Activated CD4-positive, alpha-beta T cell treated with anti-CD3 and anti-CD28 coated beads for 4 hours (primary cell): ENCODE measurements at regions not wholly inside any gene's neighbourhood (a gene's known extent, or its start where the extent isn't known, plus 50 kb on each side); places are given as distances from the start of the nearest gene placed in this dataset.
"Not testable (repeated sequence)": the region's sequence is repeated elsewhere in the genome, so short reads cannot be mapped to it uniquely, and the experiment has no call there.

Experiments
- DNase-seq, 2 donors: peaks; one replicate each; pipeline ENCODE4 v3.0.0-alpha.2; 2020

DNA sequence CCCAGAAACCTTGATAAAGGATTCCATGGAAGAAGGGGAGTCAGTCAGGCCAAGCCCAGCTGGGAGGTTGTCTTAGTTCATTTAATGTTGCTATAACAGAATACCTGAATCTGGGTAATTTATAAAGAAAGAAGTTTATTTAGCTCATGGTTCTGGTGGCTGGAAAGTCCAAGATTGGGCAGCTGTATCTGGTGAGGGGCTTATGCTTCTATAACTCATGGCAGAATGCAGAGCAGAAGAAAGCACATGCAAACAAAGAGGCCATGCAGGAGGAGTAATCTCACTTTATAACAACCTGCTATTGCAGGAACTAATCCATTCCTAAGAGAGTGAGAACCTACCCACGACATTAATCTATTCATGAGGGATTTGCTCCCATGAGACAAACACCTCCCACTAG, 54.2 kb upstream of the ANKRD1 start:
- no peak for DNase-seq

DNA sequence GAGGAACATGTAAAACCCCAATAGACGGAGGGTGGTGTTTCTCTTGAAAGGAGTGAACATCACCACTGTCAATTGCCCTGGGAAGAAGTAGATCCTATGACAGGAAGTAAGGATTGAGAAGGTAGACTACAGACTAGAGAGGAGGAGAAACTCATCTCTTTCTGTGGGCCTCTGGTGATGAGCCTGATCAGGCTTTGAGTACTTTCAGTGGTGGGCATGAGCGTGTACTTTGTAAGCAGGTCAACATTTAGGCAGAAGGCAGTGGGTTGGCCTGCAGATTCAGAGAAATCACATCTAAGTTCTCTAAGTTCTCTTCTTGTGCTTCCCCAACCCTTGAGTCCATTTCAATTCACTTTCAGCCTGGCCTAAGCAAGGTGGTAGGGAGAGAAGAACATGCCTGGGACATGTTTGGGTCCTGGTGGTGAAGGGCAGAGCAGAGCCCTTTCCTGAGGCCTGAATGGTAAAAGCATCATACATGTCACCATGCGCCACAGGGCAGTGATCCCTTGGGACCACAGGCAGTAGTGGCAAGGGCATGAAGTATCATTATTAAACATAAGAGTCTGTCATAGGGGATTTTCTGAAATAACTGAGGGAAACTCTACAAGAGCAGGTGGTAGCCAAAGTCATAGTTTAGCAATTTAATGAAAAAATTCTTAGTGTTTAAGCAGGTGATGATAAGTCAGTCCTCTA, 56.4 kb upstream of the ANKRD1 start:
- no peak for DNase-seq

DNA sequence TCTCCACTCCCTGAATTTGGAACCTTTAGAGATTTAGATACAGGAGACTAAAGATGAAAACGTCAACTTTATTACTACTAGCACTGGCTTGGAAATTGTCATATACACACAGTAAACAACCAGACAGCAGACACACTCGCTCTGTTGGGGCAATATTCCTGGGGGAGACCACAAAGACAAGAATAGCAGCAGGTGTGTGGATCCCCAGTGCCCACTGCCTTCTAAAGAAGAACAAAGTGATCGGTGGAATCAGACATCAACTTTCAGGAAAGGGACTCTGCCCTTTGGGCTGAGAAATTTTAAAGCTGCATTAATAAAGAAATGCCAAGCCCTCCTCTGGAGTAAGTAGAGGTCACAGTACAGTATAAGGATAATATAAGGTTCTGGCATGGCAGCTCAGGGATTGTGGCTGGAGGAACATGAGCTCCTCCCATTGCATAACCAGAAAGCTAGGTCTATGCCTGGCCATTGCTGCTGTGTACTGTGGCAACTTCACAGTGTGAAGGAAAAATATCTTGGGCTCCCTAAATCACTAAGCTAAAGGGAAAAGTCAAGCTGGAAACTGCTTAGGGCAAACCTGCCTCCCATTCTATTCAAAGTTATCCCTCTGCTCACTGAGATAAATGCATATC, 57.1 kb upstream of the ANKRD1 start:
- no peak for DNase-seq

DNA sequence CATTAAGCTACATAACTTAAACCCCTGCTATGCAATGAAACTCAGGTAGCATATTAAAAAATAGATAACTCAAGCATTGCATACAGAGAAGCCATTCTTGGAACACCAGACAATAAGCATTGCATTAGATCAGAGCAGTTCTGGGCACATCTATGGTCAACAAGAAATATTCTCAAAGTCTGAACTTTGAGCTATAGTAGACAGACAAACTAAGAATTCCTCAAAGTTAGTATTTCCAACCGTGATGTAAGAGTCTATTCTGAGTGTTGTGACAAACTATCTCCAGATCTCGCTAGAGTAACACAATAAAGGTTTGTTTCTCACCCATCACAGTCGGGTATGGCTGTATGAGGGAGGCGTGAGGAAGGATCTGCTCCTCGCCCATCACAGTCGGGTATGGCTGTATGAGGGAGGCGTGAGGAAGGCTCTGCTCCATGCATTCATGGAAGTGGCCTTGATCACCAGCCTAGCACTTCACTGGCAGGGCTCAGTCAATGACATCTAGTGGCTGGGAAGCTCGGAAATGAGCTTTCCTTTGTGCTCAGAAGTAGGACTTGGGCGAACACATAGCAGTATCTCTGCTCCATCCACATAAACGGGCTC, 61.6 kb upstream of the ANKRD1 start:
- DNase-seq = no peak

DNA sequence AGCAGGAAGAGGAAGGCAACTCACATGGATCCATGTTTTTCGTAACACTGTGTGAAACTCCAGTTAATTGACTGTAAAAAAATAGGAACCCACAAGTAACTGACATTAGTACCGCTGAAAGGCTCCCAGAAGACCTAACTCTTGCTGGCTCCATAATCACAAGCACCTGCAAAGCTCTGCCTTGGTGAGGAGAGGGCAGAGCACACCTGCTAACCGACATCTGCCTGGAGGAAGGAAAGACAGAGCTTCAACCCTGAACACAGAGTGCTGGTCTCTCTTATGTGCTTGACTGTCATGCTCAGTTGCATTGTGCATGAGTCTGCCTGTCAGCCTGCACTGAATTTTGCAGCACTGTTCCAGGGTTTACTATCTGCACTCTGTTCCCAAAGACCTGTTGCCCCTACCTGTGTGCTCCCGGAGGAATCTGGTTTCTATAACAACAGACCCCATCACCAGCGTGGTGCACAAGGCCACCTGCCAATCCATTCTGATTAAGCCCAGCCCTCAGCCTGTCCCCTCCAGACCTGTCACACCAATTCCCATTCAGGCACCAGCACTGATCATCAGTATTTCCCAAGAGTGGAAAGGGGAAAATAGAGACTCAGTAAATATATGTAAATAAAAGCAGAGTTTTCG, 63.1 kb upstream of the ANKRD1 start:
- no peak for DNase-seq

DNA sequence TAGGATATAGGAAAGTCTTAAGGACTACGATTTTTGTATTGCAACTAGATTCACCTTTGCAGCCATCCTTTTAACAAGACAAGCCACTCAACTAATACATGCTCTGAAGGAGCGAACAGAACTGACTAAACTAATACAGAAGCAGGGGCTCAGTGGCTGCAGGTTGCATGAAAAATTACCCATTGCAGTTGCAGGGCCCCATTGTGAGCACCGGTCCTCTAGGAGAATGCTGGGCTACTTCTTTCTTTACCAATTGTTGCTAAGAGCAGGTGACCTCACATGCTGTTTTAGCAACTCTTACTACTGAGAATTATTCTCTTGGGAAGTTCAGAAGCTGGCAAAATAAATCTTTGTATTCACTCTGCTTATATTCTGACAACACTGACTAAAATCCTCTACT, 64.0 kb upstream of the ANKRD1 start:
- no peak for DNase-seq

DNA sequence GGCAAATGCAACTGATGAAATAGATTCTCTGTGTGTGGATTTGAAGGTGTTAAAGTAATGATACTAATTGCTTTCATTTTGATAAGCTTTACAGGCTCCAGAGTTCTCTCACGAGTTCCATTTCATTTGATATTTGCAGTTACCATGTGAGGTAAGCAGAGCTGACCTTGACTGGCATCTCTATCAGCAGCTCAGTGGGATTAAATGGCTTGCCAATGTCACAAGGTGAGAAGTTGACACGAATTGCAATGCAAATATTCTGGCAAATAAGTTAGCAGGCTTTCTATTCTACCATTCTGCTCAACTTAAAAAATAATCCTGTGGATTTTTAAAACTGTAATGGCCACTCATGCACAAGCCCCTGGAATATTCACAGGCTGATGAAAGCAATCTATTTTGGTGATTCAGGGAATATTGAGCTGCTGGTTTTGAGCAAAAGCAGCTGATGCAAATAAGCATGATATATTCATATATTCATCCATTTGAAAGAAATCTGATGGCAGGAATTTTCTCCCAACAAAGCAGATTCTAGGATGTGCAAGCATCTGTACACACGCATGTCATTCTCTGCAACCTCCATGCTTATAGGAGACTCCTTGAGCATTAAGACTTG, 64.5 kb upstream of the ANKRD1 start:
- DNase-seq = no peak

DNA sequence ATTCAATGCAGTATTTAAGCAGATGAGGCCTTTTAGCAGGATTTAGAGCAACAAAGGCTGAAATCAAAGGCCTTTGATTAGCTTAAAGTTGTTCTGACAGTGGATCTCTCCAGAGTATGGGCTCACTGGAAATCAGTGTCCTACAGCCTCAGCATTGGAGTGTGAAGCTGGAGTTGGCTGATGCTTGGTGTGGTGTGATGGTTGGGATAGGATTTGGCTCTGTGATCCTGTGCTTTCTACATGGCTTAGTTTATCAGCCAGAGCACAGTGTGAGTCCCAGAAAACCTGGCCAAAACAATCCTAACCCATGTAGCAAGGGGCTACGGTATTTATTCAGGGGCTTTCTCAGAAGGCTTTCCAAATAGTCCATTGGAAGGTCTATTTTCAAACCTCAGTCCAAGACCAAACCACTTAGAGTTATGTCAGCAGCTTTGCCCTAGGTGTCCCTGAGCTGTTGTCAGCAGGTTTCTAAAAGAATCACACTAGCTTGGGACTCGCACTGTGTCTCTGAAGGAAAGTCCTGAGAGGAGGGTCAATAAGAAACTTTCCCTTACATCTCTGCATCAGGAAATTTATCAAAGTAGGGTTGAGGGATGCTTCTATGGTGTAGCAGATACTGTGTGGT, 65.4 kb upstream of the ANKRD1 start:
- no peak for DNase-seq

DNA sequence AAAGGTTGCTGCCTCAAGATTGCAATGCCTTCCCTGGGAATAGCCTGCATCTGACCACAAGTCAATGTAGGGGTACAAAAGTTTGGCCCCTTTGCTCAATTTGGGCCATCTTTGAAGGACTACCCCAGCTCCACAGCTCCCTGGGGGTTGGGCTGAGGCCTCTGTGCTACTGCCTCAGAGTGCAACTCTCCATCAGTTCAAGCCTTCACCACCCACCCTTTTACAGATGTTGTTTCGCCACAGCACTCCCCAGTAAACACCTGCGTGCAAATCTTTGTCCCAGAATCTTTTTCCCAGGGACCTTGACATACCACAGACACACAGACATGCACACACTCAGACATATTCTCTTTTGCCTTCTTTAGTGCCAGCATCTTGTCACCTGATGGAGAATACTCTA, 66.0 kb upstream of the ANKRD1 start:
- no peak for DNase-seq

DNA sequence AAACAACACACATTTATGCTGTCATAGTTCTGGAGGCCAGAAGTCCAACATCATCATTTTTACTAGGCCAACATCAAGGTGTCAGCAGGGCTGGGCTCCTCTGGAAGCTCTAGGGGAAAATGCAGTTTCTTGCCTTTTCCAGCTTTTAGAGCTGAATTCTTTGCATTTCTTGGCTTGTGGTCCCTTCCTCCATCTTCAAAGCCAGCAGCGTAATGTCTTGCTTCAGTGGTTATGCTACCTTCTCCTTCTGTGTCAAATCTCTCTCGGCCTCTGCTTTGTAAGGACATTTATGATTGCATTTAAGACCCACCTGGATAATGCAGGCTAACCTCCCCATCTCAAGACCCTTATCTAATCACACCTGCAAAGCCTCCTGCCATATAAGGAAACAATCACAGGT, 66.5 kb upstream of the ANKRD1 start:
- DNase-seq = no peak

DNA sequence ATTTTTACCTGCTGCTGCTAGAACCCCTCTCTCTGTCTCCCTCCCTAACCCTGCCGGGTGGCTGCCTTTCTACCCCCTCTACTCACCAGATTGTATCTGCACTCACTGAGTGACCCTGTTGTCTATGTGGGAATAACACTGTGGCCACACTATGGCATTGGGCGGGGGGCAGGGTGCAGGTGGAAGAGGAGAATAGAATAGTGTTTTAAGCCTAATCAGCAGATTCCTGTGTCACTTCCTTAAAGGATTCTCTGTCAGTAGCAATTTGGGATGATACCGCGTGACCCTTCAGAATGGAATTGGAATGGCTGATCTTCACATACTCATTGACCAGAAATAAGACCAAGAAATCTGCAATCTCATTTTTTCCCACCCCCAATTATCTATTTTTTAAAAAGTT, 67.1 kb upstream of the ANKRD1 start:
- DNase-seq = no peak

DNA sequence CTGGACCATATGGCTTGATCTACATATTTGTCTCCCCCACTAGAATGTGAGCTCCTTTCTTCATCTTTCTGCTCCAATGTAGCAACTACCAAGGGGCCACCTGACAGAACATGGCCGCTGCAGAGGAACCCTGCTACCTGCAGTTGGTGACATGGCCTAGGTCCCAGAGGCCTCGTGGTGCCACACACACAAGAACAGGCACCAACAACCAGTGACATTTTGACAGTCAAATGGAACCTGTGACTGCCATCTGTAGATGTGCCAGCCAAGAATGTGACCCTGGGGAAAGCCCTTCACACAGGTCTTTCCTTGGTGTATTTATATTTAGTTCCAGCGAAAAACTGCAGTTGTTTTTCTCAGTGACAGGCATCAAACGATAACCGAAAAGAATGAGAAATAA, 67.9 kb upstream of the ANKRD1 start:
- DNase-seq = no peak

DNA sequence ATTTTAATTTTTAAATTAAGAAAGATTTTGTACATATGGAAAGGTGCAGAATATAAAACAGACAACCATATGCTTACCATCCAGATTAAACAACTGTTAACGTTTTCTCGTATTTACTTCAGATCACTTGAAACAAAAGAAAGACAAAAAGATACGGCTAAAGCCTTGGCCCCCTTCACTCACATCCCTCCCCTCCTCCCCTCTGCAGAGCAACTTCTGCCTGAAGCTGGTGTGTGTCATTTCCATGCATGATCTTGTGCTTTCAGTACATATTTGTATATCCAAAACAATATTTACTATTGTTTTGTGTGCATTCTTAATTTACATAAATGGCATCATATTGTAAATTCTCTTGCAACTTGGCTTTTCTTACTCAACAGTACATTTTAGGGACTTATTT, 68.5 kb upstream of the ANKRD1 start:
- no peak for DNase-seq

DNA sequence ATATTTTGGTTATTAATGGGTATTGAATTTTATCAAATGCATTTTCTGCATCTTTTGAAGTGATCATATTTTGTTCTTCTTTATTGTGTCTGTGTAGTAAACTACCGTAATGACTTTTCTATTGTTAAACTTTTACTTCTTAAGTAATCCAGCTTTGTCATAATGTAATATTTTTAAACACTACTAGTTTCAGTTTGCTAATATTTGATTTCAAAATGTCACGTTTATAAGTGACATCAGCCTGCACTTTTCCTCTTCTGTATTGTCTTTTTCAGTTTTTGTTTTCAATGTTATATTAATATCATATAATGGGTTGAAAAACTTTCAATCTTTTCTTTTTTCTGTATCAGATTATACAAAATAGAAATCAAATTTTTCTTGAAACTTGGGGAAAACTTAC, 71.6 kb upstream of the ANKRD1 start:
- no peak for DNase-seq

DNA sequence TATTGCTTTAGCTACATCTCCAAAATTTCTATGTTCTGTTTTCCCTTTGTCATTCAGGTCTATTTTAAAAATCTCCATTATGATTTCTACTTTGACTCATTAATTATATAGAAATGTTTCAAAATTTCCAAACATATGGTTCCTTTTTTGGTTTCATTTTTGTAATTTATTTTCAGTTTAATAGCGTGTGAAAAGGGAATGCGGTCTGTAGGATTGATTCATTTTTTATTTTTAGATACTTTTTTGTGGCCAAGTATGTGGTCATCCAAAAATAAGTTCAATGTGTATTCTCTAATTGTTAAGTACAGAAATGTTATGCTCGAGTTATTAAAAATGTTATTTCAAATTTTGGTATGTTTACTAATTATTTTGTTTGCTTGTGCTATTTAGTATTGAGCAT, 72.5 kb upstream of the ANKRD1 start:
- DNase-seq = no peak

DNA sequence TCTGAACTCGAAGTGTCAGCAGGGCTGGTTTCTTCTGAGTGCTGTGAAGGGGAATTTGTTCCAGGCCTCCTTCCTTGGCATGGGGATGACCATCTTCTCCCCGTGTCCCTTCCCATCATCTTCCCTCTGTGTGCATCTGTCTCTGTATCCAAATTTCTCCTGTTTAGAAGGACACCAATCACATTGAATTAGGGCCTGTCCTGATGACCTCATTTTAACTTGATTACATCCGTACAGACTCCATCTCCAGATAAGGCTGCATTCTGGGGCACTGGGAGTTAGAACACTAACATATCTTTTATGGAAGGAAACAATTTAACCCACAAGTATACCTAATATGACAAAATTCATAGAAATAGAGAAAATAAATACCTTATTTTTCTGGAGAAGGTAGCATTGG, 76.8 kb upstream of the ANKRD1 start:
- DNase-seq = no peak

DNA sequence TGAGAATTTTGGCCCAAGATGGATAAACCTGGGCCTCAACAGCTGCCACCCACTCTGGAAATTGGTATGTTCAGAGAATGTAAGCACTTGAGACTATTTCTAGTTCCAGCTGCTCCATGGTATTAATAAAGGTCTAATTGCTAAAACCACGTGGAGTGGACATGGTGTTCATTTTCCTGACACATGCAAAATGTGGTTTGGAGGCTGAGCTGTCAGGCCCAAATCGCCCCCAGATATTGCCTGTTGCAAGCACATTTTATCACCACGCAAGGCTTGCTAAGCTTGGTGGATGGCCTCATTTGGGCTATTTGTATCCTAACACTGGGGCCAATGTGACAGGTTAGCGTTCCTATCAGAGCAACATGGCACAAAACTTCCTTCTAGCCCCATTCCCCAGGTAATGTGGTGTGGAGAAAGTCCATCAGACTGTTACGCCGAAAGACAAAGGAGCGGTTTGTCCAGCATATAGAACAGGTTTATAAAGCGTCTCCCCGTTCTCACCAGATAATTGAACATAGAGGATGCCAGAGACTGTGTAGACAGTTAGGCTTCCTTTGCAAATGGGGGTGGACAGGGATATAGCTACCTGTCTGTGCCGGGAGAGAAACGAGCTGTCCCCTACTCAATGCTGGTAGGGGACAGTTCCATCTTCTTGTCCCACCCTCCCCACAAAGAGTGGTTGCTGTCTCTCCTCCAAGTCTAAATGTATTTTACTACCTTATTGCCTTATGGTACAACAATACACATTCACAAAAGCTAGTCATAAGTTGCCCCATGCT, 78.0 kb upstream of the ANKRD1 start:
- DNase-seq = no peak

DNA sequence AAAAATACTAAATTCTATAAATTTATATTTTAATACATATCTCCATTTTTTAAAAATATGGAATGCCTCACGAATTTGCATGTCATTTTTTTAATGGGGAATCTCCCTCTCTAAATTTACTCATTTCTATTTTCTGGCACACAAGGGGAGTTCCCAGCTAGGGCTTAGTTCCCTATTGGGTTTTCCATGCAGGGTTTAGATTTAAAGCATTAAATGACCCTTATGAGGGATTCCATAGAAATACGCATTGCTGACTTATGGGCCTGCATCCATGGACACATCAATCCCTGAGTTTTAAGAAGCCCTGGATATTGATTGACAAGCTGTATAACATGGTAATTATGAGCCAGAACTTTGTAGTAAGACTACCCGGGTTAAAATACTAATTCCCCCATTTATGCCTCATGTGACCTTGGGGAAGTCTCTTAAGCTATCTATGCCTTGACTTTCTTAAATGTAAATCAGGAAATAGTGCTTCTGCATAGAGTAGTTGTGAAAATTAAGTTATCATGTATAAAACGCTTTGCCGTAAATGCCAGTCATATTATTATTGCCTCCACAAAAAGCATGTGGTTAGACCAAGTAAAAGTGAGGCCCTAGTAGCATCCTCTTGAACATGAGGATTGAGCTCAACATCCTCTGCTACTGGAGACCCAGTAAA, 78.8 kb upstream of the ANKRD1 start:
- no peak for DNase-seq

DNA sequence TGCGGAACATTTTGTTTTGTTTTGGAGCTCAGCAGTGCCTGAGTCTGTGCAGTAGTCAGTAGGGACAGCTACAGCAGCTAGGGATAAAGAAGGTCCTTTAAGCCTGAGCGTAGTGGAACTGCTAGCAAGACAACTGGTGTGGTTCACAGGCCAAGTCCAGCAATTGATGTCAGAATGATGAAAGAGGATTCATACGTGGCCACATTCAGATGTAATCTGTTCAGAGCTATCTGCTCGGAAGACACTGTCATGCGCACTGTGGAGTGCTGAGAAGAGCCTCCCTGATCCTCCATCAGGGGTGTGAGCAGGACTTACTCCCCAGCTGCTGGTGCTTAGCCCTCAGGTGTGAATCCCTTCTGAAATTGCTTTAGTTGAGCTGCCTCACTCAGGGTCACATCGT, 79.6 kb upstream of the ANKRD1 start:
- no peak for DNase-seq

DNA sequence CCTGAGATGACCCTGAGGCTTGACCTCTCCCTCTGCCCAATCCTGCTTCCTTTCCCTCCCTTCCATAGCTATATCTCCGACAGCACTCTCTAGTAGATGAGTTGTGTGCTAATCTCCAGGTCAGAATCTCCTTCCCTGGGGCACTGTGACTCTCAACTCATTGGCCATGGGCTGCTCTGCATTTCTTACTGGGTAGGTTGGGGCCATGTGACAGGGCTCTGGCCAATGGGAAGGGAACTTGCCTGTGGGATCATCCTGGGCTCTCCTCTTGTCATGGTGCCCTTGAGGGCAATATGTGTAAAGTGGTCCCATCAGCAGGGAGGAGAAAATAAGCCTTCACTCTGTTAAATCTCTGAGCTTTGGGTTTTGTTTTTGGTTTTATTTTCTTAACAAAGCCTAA, 80.1 kb upstream of the ANKRD1 start:
- no peak for DNase-seq

DNA sequence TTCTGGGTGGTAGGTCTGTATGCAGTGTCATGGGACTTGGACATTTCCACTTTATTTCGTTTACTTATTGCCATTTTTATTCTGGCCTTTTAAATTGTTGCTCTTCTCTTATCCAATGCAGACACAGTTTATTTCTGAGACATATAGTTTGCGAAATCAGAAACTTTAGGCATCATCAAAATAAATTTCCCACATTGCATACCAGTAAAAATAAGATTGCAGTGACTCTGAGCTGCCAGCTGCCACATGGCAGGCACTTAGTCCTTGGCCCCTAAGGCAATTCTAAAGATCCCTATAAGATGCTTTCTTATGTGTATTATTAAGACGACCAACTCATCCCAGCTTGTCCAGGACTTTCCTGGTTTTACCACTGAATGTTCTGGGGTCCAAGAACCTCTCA, 81.8 kb upstream of the ANKRD1 start:
- DNase-seq = no peak

DNA sequence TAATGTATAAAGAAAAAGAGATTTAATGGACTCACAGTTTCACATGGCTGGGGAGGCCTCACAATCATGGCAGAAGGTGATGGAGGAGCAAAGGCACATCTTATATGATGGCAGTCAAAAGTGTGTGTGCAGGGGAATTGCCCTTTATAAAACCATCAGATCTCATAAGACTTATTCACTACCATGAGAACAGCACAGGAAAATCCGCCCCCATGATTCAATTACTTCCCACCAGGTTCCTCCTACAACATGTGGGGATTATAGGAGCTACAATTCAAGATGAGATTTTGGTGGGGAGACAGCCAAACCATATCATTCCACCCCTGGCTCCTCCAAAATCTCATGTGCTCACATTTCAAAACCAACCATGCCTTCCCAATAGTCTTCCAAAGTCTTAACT, 82.5 kb upstream of the ANKRD1 start:
- DNase-seq = not testable (repeated sequence)
